A172 (cell line): ENCODE measurements at regions not wholly inside any gene's neighbourhood (a gene's known extent, or its start where the extent isn't known, plus 50 kb on each side); places are given as distances from the start of the nearest gene placed in this dataset.
"Not testable (repeated sequence)": the region's sequence is repeated elsewhere in the genome, so short reads cannot be mapped to it uniquely, and the experiment has no call there.

Experiments
- DNase-seq: peaks from one replicate; pipeline ENCODE4 v3.0.0-alpha.2; 2015; ENCODE audit warnings: low spot score

GRCh38 chr7:120070201-120070600 is 202.8 kb upstream of the KCND2 start:
- DNase-seq: no peak

GRCh38 chr7:120077777-120078176 is 195.2 kb upstream of the KCND2 start:
- no peak for DNase-seq

GRCh38 chr7:120079022-120079421 is 194.0 kb upstream of the KCND2 start:
- no peak for DNase-seq

- no peak for DNase-seq
These were observed 193.3 kb upstream of the KCND2 start for GRCh38 chr7:120079704-120080103.

- not testable (repeated sequence) for DNase-seq
These were observed 186.5 kb upstream of the KCND2 start for GRCh38 chr7:120086468-120086867.

- peak; percentile 67 for DNase-seq
These were observed 183.0 kb upstream of the KCND2 start for GRCh38 chr7:120089968-120090367.

- DNase-seq: no peak
These were observed 181.2 kb upstream of the KCND2 start for GRCh38 chr7:120091807-120092206.

GRCh38 chr7:120097020-120097419 is 176.0 kb upstream of the KCND2 start:
- DNase-seq: no peak

- no peak for DNase-seq
These were observed 175.2 kb upstream of the KCND2 start for GRCh38 chr7:120097774-120098173.

GRCh38 chr7:120108376-120108775 is 164.6 kb upstream of the KCND2 start:
- no peak for DNase-seq

- DNase-seq: no peak
These were observed 162.8 kb upstream of the KCND2 start for GRCh38 chr7:120110169-120110568.

- peak; percentile 13 for DNase-seq
These were observed 158.3 kb upstream of the KCND2 start for GRCh38 chr7:120114626-120115025.

GRCh38 chr7:120123528-120123927 is 149.4 kb upstream of the KCND2 start:
- no peak for DNase-seq

- no peak for DNase-seq
These were observed 141.7 kb upstream of the KCND2 start for GRCh38 chr7:120131096-120131839.

- no peak for DNase-seq
These were observed 134.5 kb upstream of the KCND2 start for GRCh38 chr7:120138497-120138896.

GRCh38 chr7:120156476-120156875 is 116.5 kb upstream of the KCND2 start:
- DNase-seq: no peak

- DNase-seq: no peak
These were observed 112.8 kb upstream of the KCND2 start for GRCh38 chr7:120160166-120160565.

GRCh38 chr7:120163449-120163848 is 109.5 kb upstream of the KCND2 start:
- DNase-seq: no peak

GRCh38 chr7:120165227-120165626 is 107.7 kb upstream of the KCND2 start:
- no peak for DNase-seq

GRCh38 chr7:120168066-120168465 is 104.9 kb upstream of the KCND2 start:
- no peak for DNase-seq

- DNase-seq: no peak
These were observed 102.8 kb upstream of the KCND2 start for GRCh38 chr7:120169996-120170783.

- DNase-seq: no peak
These were observed 102.1 kb upstream of the KCND2 start for GRCh38 chr7:120170834-120171233.

GRCh38 chr7:120171406-120171805 is 101.6 kb upstream of the KCND2 start:
- DNase-seq: no peak
